Skeletal muscle cell (primary cell): ENCODE measurements at regions not wholly inside any gene's neighbourhood (a gene's known extent, or its start where the extent isn't known, plus 50 kb on each side); places are given as distances from the start of the nearest gene placed in this dataset.
"Not testable (repeated sequence)": the region's sequence is repeated elsewhere in the genome, so short reads cannot be mapped to it uniquely, and the experiment has no call there.

Experiments
- DNase-seq: peaks from one replicate; pipeline ENCODE4 v3.0.0-alpha.2; 2010; ENCODE audit warnings: low read depth
- H3K4me3 ChIP-seq: 2 replicates; pipeline ENCODE4 v1.5.1; 2011; ENCODE audit warnings: low read depth, mild to moderate bottlenecking, control low read depth, low read length, moderate library complexity

DNA sequence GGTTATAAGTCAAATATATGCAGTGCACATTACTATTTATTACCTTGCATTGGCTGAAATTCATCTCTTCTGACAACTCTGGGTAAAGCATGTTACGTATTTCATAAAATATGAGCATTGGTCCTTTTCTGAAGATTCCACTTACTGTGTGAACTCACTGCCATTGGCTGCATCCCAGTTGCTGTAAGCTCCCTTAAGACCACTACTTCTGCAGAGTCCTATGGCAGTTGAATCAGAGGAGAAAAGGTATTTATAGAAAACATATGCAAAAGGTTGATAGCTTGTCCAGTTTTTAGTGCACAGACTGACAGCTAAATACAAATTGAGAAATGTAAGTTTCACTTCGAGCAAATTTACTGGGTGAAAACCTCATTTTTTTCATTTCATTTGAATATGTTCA lies 394.6 kb upstream of the ARRDC3 start:
- no peak for DNase-seq

GRCh38 chr5:91776249-91776648 lies 393.1 kb upstream of the ARRDC3 start:
- no peak overlapping the region for H3K4me3 ChIP-seq
- no peak for DNase-seq

More for the DNA sequence above, 394.6 kb upstream of the ARRDC3 start:
- H3K4me3 ChIP-seq = no peak overlapping the region

DNA sequence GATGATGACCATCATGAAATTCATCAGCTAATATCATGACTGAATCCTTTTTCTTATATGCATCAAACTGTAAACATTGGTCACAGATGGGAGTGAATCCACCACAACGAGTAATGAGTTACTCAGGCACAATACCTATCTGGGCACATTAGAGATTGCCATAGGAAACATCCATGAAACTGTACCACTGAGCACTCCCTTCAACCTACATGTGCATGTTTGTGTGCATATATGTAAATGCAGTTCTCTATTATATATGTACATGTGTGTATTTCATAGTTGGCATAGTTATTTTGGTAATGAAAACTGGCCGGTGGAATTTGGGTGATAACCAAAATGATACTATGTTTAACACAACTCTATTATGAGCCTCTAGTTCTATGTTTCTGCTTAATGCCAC lies 387.3 kb upstream of the ARRDC3 start:
- no peak for DNase-seq
- H3K4me3 ChIP-seq = no peak overlapping the region

GRCh38 chr5:91757383-91757782 lies 374.3 kb upstream of the ARRDC3 start:
- DNase-seq, H3K4me3 ChIP-seq: not testable (repeated sequence)

GRCh38 chr5:91754990-91755389 lies 371.9 kb upstream of the ARRDC3 start:
- no peak for DNase-seq

GRCh38 chr5:91744470-91744869 lies 361.4 kb upstream of the ARRDC3 start:
- DNase-seq, H3K4me3 ChIP-seq: not testable (repeated sequence)

More at GRCh38 chr5:91754990-91755389, 371.9 kb upstream of the ARRDC3 start:
- H3K4me3 ChIP-seq = no peak overlapping the region

- H3K4me3 ChIP-seq = no peak overlapping the region
- no peak for DNase-seq
Measured at GRCh38 chr5:91742550-91742949, 359.4 kb upstream of the ARRDC3 start.

GRCh38 chr5:91741764-91742505 lies 358.8 kb upstream of the ARRDC3 start:
- no peak for DNase-seq
- no peak overlapping the region for H3K4me3 ChIP-seq

- no peak for DNase-seq
- H3K4me3 ChIP-seq = no peak overlapping the region
Measured at GRCh38 chr5:91730026-91730425, 346.9 kb upstream of the ARRDC3 start.

DNA sequence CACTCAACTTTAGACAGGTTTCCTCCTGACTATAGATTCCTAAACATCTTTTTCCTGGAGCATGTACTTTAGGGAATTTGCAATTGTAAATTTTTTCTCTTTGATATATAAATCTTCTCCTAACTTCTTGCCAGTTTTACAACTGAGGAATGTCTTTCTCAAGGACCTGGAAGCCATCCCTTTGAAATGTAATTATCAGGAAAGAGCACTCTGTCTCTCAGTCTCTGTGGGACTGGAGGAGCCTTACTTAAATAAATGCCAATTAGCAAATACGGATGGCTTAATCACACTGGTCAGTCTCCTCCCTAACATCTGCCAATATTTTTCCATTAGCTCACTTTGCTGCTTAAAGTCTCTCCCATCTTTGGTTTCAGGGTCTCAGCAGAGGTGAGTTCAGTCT lies 344.3 kb upstream of the ARRDC3 start:
- H3K4me3 ChIP-seq = no peak overlapping the region
- no peak for DNase-seq

DNA sequence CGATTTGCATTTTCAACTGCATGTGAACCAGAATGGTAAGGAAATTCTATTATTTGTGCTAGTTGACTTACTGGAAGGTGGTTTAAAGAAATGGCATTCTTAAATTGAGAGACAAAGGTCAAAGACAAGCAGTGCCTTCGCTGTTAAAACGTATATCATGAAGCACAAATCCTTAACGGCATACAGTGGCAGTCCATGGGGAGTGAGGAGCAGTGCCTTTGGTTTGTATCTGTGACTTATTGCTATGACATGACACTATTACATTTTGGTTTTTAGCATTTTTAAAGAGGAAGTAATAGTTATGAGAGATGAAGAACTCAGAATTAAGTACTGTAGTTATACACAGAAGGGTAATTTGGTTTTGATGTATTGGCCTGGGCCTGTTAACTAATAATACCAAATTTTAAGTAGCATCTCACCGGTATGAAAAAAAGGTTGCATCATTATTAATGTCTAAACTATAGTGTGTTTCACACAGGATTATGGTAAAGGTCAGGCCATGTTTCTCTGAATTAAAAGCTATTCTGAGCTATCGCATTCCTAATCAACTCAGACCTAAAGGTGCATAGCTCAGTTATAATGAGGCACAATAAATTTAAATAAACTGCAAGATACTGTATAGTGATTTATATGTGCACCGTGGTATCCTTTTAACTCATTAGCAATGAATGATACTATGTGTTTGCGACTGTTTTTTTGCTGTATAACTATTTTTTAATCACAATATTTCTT lies 339.8 kb upstream of the ARRDC3 start:
- no peak overlapping the region for H3K4me3 ChIP-seq
- DNase-seq = no peak

DNA sequence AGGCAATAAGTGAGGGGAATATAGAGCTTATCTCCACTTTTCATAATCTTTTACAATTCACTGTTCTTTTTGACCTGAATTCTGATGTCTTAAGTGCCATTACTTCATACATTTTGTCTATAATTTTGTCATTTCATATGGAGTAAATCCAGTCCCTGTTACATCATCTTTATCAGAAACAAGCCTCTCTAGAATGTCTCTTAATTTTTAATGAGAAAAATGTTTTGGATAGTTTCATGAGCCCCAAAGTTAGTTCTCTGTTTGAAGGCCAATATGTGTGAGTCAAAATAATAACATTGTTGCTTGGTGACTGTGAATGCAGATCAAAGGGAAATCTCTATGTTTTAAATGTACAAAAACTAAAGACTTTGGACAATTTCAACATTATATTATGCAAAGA lies 329.6 kb upstream of the ARRDC3 start:
- no peak overlapping the region for H3K4me3 ChIP-seq
- DNase-seq = peak; percentile 1

GRCh38 chr5:91707521-91707841 lies 324.4 kb upstream of the ARRDC3 start:
- no peak overlapping the region for H3K4me3 ChIP-seq
- no peak for DNase-seq

- H3K4me3 ChIP-seq = no peak overlapping the region
- DNase-seq = peak; percentile 16
Measured at GRCh38 chr5:91706785-91707520, 323.8 kb upstream of the ARRDC3 start.

DNA sequence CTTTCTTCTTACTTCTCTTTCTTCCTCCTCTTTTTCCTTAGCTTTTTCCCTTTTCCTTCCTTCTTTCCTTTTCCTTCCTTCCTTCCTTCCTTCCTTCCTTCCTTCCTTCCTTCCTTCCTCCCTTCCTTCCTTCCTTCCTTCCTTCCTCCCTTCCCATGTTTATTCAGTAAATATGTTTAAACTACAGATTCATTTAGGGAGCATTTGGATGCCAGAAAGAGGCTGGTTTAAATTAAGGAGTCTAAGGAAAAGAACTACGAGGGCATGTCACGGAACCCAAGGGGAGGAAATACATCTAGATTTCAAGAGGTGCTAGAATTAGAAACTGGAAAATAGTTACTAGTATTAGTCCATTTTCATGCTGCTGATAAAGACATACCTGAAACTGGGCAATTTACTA lies 320.0 kb upstream of the ARRDC3 start:
- DNase-seq = no peak
- no peak overlapping the region for H3K4me3 ChIP-seq

DNA sequence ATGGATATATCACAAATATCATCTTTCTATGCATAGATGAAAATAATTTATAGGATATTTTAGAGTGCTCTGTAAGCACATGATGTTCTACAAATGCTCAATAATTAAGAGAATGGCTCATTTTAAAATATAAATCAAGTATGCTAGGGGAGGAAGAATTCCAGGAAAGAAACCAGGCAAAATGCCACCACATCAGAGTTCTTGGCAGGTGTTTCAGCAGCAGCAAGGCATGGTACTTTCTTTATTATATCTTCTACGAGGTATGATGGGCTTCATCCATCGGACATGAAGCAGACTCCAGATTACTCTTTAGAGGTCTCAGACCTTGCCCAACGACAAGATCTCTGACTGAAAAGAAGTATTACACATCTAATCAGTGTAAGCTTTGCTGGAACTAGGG lies 316.3 kb upstream of the ARRDC3 start:
- no peak overlapping the region for H3K4me3 ChIP-seq
- no peak for DNase-seq

DNA sequence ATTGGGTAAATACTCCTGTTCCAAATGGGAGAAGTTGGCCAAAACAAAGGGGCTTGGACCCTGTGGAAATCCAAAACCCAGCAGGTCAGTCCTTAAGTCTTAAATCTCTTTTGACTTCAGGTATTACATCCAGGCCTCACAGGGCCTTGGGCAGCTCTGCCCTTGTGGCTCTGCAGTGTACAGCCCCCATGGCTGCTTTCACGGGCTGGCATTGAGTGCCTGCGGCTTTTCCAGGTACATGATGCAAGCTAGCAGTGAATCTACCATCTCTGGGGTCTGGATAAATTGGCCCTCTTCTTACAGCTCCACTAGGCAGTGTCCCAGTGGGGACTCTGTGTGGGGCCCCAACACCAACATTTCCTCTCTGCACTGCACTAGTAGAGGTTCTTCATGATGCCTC lies 308.5 kb upstream of the ARRDC3 start:
- DNase-seq = no peak

DNA sequence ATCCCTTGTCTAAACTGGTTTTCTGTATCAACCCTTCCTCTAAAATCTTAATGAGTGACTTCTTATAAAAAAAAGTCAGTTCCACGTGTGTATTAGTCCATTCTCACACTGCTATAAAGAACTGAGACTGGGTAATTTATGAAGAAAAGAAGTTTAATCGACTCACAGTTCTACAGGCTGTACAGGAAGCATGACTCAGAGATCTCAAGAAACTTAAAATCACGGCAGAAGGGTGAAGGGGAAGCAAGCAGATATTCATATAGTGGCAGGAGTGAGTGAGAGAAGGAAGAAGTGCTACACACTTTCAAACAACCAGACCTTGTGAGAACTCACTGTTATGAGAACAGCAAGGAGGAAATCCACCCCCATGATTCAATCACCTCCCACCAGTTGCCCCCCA lies 307.8 kb upstream of the ARRDC3 start:
- no peak overlapping the region for H3K4me3 ChIP-seq
- no peak for DNase-seq

More for the DNA sequence above, 308.5 kb upstream of the ARRDC3 start:
- no peak overlapping the region for H3K4me3 ChIP-seq

DNA sequence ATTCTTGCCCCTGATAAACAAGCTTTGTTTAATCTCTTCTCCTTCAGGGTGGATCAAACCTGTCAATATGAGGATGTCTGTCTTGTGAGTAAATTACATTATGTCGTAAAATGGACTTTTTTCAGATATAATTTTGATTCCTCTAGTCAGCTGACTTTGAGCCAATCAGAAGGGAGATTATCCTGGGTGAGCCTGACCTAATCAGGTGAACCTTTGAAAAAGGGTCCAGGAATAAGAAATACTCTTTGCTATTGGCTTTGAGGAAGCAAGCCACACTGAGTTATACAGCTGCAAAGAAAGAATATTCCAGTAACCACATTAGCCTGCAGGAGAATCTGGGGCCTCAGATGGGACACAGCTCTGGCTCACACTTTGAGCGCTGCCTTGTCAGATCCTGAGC lies 304.3 kb upstream of the ARRDC3 start:
- DNase-seq = no peak
- no peak overlapping the region for H3K4me3 ChIP-seq

DNA sequence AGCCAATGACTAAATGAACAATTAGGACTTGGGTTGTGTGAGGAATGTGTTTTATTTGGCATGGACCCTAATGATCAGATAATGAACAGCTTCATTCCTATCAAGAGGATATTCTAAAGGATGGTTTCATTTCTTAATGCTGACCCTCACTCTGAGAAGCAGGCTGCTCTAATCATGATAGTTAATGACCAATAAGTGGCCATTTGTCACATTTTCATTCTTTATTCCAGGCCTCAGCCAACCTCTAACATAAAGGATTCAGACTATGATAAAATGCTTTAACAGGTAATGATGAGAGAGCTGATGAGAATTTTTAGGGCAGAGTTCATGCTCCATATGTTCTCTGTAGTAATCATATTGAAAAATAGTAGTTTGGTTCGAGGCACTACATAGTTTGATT lies 301.5 kb upstream of the ARRDC3 start:
- no peak overlapping the region for H3K4me3 ChIP-seq
- DNase-seq = no peak
